ENCODE measurements at regions not wholly inside any gene's neighbourhood (a gene's known extent, or its start where the extent isn't known, plus 50 kb on each side); places are given as distances from the start of the nearest gene placed in this dataset.

- DNase-seq (no peak), FAIRE-seq (no peak), ATAC-seq (no peak)
- intact Hi-C loops (cut with DNase I): no loop called here
- TF ChIP-seq CTCF (IDR thresholded peaks at IDR 0.05): no peak
- no peak overlapping the region for H3K27ac ChIP-seq
- H3K9me3 ChIP-seq: no peaks in the 10 kb centered on the region
- H3K36me3 ChIP-seq: no peaks in the 10 kb centered on the region
- H3K4me1 ChIP-seq: no peaks in the 10 kb centered on the region
- H3K4me3 ChIP-seq: no peak overlapping the region
- H3K27me3 ChIP-seq: peaks cover 0 to 4% (median 0%) of the 10 kb centered on the region in 4 donors
- WGBS, 2 donors: 46 to 66% methylated on average over 2 of the region's 2 CpGs
These were observed 1114.0 kb upstream of the EEF2KMT start for GRCh38 chr16:6211644-6212043.

GRCh38 chr16:6209355-6209930 is 1111.8 kb upstream of the EEF2KMT start:
- FAIRE-seq (no peak), ATAC-seq (no peak), DNase-seq (no peak)
- intact Hi-C loops (cut with DNase I): no loop called here
- no peak for TF ChIP-seq CTCF (IDR thresholded peaks at IDR 0.05)
- Histone ChIP-seq H3K27ac (no peak overlapping the region), H3K9me3 (no peaks in the 10 kb centered on the region), H3K4me1 (no peaks in the 10 kb centered on the region), H3K36me3 (no peaks in the 10 kb centered on the region), H3K4me3 (no peak overlapping the region), H3K27me3 (peaks cover 0 to 7% (median 0%) of the 10 kb centered on the region in 4 donors)
- WGBS, 2 donors: 16 to 20% methylated on average over 6 of the region's 6 CpGs

- Histone ChIP-seq H3K36me3 (no peaks in the 10 kb centered on the region), H3K4me1 (no peaks in the 10 kb centered on the region), H3K27me3 (peaks cover 0 to 7% (median 0%) of the 10 kb centered on the region in 4 donors), H3K27ac (no peak overlapping the region), H3K4me3 (no peak overlapping the region), H3K9me3 (no peaks in the 10 kb centered on the region)
- WGBS, 2 donors: 65 to 67% methylated on average over 3 of the region's 3 CpGs
- TF ChIP-seq CTCF (IDR thresholded peaks at IDR 0.05): no peak
- no peak for FAIRE-seq
- no peak for DNase-seq
- intact Hi-C loops (cut with DNase I): no loop called here
- no peak for ATAC-seq
These were observed 1110.0 kb upstream of the EEF2KMT start for GRCh38 chr16:6207580-6207979.

- H3K9me3 ChIP-seq: no peaks in the 10 kb centered on the region
- no peak for TF ChIP-seq CTCF (IDR thresholded peaks at IDR 0.05)
- no peak for DNase-seq
- ATAC-seq: no peak
- H3K4me1 ChIP-seq: no peaks in the 10 kb centered on the region
- H3K27me3 ChIP-seq: peaks cover 0 to 7% (median 0%) of the 10 kb centered on the region in 4 donors
- WGBS, 2 donors: 6 to 7% methylated on average over 3 of the region's 3 CpGs
- H3K27ac ChIP-seq: no peak overlapping the region
- FAIRE-seq: no peak
- H3K36me3 ChIP-seq: no peaks in the 10 kb centered on the region
- H3K4me3 ChIP-seq: no peak overlapping the region
- intact Hi-C loops (cut with DNase I): no loop called here
These were observed 1109.5 kb upstream of the EEF2KMT start for GRCh38 chr16:6207124-6207523.

- TF ChIP-seq CTCF (IDR thresholded peaks at IDR 0.05): no peak
- Histone ChIP-seq H3K27me3 (peaks cover 0 to 7% (median 0%) of the 10 kb centered on the region in 4 donors), H3K27ac (no peak overlapping the region), H3K4me1 (no peaks in the 10 kb centered on the region), H3K4me3 (no peak overlapping the region), H3K9me3 (no peaks in the 10 kb centered on the region), H3K36me3 (no peaks in the 10 kb centered on the region)
- ATAC-seq (no peak), FAIRE-seq (no peak), DNase-seq (no peak)
- intact Hi-C loops (cut with DNase I): no loop called here
- 19 to 34% methylated on average over 5 of the region's 5 CpGs for WGBS, 2 donors
These were observed 1108.5 kb upstream of the EEF2KMT start for GRCh38 chr16:6206080-6206479.
